GM18499 (cell line): ENCODE measurements at regions not wholly inside any gene's neighbourhood (a gene's known extent, or its start where the extent isn't known, plus 50 kb on each side); places are given as distances from the start of the nearest gene placed in this dataset.
"Not testable (repeated sequence)": the region's sequence is repeated elsewhere in the genome, so short reads cannot be mapped to it uniquely, and the experiment has no call there.

Experiments used
- ATAC-seq: cut with Tn5 transposase; IDR thresholded peaks from one replicate; pipeline ENCODE4 v1.9.1; 2021; ENCODE audit warnings: moderate number of reproducible peaks; ENCODE audit not compliant: insufficient read depth, unreplicated experiment

DNA sequence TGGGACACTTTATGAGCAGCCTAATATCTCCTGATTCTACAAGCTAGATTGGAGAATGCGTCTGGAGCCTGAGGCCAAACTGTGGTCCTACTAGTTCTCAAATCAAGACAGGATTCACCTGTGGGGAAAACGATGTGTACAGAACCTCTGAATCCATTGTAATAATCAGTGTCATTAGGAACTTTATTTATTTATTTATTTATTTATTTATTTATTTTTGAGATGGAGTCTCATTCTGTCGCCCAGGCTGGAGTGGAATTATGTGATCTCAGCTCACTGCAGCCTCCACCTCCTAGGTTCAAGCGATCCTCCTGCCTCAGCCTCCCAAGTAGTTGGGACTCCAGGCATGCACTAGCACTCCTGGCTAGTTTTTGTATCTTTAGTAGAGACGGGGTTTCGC lies 52.6 kb upstream of the KIF26B start:
- not testable (repeated sequence) for ATAC-seq

GRCh38 chr1:245099401-245099800 lies 55.4 kb upstream of the KIF26B start:
- no peak for ATAC-seq

- ATAC-seq = no peak
Measured at GRCh38 chr1:245098924-245099323, 55.9 kb upstream of the KIF26B start.

GRCh38 chr1:245096311-245097066 lies 58.3 kb upstream of the KIF26B start:
- ATAC-seq = no peak

DNA sequence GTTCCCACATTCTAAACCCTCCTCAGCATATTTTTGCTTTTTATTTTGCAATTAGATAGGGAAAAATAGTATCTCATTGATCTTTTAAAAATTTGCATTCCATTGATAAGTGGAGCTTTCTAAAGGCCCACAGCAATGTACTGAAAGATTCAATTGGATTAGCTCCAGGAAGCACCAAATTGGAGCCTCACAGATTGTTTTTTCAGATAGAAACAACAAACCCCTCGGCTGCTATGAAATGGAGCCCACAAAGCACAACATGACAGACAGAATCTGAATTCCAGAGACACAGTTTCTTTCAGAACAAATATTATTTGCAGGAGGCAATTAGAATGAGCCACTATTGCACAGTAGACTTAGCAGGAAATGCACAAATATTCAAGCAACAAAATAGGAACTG lies 58.9 kb upstream of the KIF26B start:
- no peak for ATAC-seq

- no peak for ATAC-seq
Measured at GRCh38 chr1:245094954-245095353, 59.8 kb upstream of the KIF26B start.

GRCh38 chr1:245094092-245094491 lies 60.7 kb upstream of the KIF26B start:
- no peak for ATAC-seq

DNA sequence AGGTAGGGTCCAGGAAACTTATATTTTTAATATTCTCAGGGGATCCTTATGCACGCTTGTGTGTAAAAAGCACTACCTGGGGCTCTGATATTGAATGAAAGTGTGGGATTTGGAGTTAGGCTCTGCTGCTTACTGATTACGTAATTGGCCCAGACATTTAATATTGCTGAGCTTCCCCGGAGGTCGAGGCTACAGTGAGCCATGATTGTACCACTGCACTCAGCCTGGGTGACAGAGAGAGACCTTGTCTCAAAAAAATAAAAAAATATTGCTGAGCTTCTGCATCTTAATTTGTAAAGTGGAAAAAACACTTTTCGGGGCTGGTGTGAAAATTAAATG lies 62.2 kb upstream of the KIF26B start:
- ATAC-seq = no peak

GRCh38 chr1:245091818-245092637 lies 62.8 kb upstream of the KIF26B start:
- no peak for ATAC-seq

- ATAC-seq = no peak
Measured at GRCh38 chr1:245091171-245091621, 63.6 kb upstream of the KIF26B start.

GRCh38 chr1:245090491-245091090 lies 64.2 kb upstream of the KIF26B start:
- ATAC-seq = no peak

- no peak for ATAC-seq
Measured at GRCh38 chr1:245087723-245088122, 67.1 kb upstream of the KIF26B start.

DNA sequence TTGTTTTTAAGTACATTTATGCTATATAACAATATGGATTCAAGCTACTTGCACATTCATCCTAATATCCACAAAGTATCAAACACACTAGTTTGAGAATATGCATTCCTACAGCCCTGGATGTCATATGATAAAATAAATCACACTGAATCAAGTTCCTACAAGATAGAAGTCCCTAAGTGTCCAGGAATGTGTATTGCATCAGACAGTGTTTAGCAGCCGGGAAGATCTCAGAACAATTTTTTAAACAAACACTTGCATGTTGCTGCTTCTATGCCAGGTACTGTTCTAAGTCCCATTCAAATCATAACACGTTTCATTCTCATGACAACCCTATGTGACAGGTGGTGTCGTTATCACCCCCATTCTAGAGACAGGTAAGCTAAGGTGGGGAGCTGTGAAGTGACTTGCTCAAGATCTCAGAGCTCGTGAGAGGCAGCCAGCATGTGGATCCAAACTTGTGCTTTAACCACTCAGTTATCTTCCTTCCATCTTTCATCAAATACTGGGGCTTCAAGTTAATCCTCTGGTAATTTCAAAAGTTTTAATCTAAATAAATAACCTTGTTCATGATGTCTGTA lies 68.3 kb upstream of the KIF26B start:
- ATAC-seq = no peak

- ATAC-seq = no peak
Measured at GRCh38 chr1:245085508-245086095, 69.2 kb upstream of the KIF26B start.

DNA sequence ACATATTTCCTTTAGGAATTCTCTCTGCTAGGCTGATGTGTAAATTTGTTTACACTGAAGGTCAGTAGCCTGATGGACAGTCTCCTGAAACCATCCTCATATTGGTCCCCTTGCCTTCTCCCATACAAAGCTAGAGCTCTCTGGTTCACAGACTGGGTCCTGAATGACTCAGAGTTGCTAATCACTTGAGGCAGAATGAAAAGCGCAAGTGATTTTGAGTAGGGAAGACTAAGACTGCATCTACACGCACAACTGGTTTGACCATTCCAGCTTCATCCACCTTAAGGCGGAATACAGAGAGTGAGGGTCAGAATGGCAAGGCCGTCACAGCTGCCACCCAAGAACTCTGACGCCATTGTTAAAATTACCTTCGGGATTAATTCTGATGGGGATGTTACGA lies 70.2 kb upstream of the KIF26B start:
- no peak for ATAC-seq

DNA sequence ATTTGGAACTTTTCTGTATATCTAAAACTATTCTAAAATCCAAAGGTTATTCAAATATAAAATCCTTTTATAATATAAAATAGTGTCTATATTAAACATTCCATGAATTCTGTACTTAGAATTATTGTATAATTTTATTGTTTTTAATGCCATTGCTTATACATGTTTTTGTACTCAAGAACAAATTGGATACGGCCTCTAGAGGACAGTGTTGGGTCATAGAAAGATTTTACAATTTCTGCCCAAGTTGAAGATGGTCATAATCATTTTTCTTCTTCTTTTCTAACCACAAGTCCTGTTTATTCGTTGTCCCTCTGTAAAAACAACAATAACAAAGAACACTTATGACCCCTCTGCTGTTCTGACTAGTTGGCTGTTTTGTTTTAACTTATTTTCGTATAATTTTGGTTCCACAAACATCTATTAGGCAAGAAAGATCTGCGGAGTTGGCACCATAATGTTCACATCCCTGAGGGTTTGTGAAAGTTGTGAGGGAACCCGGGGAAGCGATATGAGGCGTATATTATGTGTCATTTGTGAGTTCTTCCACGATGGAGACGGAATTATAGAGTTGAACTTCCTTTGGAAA lies 75.7 kb upstream of the KIF26B start:
- no peak for ATAC-seq

DNA sequence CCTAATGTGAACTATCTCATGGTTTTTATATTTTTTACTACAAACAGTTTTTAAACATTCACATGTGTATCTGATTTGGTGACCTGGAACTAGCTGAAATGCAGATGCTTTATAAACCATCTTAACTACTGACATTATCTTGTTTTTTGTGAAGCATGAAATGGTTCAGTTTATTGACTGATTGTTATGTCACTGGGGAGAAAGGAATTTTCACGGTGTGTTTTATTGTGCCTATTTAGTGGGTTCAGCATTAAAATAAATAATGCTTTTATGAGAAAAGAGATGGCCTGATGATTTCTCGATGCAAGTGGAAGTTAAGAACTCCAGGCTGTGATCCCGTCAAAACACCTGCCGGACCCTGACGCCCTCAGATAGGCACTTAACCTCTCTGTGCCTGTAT lies 79.9 kb upstream of the KIF26B start:
- no peak for ATAC-seq

- ATAC-seq = no peak
Measured at GRCh38 chr1:245074232-245074747, 80.5 kb upstream of the KIF26B start.

DNA sequence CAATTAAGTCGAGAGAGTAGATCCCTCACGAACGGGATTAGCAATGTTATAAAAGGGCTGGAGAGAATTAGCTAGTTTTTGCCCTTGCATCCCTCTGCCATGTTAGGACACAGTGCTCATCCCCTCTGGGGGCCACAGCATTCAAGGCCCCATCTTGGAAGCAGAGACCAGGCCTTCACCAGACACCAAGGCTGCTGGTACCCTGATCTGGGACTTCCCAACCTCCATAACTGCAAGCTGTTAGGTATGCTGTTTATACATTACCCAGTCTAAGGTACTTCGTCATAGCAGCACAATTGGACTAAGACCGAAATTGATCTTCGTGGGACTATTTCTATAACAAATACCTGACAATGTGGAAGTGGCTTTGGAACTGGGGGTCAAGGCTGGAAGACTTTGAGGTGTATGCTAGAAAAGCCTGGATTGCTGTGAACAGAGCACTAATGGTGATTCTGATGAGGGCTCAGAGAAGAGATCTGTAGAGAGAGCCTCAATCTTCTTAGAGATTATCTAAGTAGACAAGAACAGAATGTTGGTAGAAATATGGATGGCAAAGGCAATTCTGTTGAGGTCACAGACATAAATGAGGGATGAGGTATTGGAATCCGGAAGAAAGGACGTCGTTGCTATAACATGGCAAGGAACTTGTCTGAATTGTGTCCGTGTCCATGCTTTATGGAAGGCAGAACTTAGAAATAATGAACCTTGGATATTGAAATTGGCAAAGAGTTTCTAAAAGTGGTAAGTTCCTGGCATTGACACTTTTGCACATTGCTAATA lies 83.8 kb upstream of the KIF26B start:
- ATAC-seq = no peak
